Dermis blood vessel endothelial cell (primary cell): ENCODE measurements at regions not wholly inside any gene's neighbourhood (a gene's known extent, or its start where the extent isn't known, plus 50 kb on each side); places are given as distances from the start of the nearest gene placed in this dataset.
"Not testable (repeated sequence)": the region's sequence is repeated elsewhere in the genome, so short reads cannot be mapped to it uniquely, and the experiment has no call there.

ENCODE experiments used
- DNase-seq: peaks from one replicate; pipeline ENCODE4 v3.0.0; 2010

DNA sequence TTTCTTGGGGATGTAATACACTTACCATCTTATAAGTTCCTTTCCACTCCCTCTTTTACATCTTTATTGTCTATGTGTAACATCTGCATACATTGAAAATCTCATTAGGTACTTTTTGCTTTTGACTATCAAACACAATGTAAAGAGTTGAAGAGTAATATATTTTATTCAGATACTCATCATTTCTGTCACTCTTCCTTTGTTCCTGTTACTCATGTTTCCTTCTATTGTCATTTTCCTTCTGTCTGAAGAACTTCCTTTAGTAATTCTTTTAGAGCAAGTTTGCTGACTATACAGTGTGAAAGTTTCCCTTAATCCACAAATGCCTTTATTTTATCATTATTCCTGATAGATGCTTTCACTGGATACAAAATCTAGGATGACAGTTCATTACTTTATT lies 339.8 kb downstream of the SOX4 start:
- DNase-seq = peak; percentile 47

- no peak for DNase-seq
These were observed 341.6 kb downstream of the SOX4 start for GRCh38 chr6:21935142-21935541.

DNA sequence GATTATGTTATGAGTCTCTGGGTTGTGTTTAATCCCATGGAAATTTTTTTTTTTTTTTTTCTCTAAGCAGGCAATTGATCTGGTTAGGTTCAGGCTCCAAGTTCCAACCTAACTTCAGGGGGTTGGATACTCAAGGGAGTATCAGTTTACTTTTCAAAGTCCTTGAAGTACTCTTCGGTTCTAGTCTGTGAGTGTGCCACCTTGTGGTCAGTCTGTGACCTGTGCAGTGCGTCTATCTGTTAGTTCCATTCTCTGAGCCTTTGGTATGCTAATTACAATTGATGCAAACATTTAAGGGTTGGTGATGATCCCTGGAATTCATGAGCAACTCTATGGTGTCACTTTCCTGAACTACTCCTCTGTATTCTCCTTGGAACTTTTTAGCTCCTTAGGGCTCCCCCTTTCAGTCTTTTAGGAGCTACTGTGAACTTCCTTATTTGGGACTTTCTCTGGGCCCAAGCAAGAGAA lies 342.0 kb downstream of the SOX4 start:
- DNase-seq = peak; percentile 65

DNA sequence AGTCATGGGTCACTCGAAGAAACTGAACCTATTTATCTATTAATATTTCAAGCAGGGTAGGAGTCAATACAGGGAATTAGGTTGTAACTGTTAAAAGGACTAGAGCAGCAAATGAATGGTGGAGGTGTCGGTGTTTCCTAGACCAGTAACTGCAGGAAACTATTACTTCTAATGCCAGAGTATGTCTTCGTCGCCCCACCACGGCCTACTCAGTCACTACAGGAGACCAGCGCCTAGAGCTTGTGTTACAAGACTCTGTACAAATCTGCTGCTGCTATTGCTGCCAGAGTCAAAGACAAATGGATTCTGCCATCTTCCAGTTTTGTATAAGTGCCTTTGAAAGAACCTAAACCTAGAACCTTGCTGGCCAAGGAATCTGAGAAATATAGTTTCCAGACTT lies 343.9 kb downstream of the SOX4 start:
- DNase-seq = peak; percentile 44

DNA sequence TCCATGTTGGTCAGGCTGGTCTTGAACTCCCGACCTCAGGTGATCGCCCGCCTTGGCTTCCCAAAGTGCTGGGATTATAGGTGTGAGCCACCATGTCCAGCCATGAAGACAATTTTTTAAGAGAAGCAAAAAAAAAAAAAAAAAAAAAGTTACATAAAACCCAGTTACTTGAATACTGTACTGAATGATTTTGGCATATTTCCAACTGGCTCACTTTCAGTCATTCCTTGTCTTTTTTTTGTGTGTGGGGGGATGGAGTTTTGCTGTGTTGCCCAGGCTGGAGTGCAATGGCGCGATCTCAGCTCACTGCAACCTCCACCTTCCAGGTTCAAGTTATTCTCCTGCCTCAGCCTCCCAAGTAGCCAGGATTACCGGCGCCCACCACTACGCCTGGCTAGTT lies 345.5 kb downstream of the SOX4 start:
- peak; percentile 53 for DNase-seq

GRCh38 chr6:21941926-21942325 lies 348.4 kb downstream of the SOX4 start:
- no peak for DNase-seq

GRCh38 chr6:21942897-21943296 lies 349.3 kb downstream of the SOX4 start:
- DNase-seq = peak; percentile 36

- DNase-seq = no peak
These were observed 350.5 kb downstream of the PRL start for GRCh38 chr6:21946298-21946783.

DNA sequence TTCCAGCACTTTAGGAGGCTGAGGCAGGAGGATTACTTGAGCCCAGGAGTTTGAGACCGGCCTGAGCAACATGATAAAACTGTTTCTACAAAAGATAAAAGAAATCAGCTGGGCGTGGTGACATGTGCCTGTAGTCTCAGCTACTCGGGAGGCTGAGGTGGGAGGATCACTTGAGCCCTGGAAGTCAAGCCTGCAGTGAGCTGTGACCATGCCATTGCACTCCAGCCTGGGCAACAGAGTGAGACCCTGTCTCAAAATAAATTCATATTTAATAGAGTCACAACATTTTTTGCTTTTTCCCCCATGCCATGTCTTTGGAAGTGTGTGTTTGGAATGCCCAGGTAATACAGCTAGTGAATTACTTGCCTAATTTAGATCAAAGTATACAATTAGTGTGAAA lies 349.6 kb downstream of the PRL start:
- DNase-seq = not testable (repeated sequence)

DNA sequence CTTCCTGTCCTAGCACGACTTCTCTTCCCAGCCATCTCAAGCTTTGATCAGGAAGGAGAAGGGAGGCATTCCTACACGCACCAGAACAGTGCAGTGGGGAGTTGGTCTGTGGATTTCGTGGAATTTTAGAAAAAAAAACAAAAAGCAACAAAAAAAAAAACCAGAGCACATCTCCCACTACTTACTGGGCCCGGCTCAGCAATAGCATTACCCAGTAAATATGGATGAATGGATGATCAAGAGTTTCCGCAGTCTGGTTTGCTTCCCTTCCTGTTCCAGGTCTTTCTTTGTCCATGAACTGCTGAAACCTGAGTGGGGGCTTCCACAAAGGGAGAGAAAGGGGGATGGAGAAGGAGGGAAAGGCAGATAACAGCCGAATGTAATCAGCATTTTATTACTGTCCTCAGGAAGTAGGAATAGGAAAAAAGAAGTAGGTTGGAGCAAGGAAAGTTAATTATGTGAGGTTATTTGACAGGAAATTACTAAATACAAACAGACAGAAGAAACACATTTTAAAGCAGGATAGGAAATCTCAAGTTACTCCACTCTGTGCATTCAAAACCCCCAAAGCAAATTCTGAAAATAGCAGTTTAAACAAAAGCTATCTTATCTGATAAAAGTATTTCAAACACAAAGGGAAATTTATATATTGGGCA lies 349.0 kb downstream of the PRL start:
- DNase-seq = peak; percentile 68

DNA sequence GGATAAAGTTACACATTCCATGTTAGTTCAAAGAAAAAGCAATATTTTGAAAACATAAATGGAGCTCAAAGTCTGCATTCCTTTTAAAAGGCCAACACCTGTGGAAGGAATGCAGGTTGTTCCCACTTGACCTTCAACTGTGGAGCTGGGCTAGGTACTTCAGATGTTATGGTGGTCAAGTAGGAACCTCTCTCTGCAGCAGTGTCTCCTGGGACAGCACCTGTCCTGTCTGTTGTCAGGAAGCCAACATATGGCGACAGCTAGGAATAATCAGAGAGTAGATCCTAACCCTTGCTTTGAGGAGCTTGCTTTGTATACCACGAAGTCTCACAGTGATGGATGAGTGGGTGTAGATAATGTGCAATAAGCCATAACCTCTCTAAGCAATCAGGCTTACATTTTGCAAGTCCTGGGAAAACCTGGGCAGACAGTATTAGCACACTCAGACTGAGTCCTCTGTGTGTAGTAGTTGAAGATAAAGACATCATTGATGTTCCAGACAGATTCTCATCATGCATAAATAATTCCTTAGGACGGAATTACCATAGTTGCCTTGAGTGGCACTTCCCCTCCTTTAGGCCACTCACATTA lies 347.5 kb downstream of the PRL start:
- DNase-seq = no peak

DNA sequence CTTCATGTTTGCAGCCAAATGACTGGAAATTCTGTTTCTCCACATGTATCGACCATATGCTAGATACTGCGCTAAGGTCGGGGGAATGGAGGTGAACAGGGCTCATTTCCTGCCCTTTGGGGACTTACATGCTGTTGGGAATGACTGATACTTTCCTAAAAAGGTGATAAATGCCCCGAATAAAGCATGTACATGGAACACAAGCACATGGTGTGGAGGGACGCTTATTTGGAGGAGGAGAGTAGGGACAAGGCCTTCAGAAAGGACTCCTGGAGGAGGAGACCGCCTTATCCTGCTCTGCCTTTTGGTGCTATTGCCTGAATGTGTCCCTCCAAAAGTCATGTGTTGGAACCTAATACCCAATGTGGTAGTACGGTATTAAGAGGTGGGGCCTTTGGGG lies 344.5 kb downstream of the PRL start:
- DNase-seq = no peak

- peak; percentile 97 for DNase-seq
These were observed 342.7 kb downstream of the PRL start for GRCh38 chr6:21953831-21954801.

GRCh38 chr6:21955053-21955595 lies 341.7 kb downstream of the PRL start:
- DNase-seq = no peak

DNA sequence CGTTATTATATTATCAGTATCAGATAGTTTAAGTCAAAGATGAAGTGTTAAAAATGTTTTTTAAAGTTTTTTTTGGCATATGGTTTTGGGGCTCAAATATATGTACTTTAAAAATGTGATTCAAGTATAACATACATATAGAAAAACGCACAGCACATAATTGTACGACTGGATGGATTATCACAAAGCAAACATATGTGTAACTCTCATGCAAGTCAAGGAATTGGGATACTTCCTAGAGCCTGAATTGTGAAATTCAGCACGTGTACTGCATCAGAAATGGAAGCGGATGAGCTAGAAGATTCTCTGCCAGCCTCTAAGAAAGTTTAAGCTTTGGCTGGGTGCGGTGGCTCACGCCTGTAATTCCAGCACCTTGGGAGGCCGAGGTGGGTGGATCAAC lies 340.9 kb downstream of the PRL start:
- no peak for DNase-seq

GRCh38 chr6:21958428-21958827 lies 338.4 kb downstream of the PRL start:
- peak; percentile 24 for DNase-seq

GRCh38 chr6:21961226-21961625 lies 335.6 kb downstream of the PRL start:
- DNase-seq = no peak

GRCh38 chr6:21965016-21965415 lies 331.8 kb downstream of the PRL start:
- DNase-seq = no peak

DNA sequence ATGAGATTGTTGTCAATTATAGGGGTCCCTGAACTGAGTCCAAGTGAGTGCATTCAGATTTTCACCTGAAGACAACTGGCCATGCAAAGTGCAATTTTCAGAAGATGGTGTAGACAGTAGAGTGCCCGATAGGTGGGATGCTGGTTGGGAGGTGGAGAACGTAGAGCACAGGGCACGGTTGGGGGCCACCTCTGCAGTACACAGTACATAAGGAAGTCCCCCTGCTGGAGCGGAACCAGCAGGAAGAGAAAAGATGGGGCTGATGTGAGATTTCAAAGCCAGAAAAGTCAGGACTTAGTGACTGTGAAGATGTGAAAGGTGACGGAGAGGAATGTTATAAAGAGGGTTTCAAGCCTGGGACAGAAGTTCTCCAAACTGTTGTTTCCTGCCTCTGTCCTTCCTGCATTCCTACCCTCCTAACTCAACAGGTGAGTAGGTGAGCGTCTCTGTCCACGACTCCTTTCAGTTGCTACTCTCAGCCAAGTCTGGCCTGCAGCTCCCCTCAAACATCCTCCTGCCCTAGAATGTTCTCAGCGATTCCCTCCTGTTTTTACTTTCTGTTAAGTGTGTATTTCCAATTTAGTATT lies 330.8 kb downstream of the PRL start:
- DNase-seq = no peak

DNA sequence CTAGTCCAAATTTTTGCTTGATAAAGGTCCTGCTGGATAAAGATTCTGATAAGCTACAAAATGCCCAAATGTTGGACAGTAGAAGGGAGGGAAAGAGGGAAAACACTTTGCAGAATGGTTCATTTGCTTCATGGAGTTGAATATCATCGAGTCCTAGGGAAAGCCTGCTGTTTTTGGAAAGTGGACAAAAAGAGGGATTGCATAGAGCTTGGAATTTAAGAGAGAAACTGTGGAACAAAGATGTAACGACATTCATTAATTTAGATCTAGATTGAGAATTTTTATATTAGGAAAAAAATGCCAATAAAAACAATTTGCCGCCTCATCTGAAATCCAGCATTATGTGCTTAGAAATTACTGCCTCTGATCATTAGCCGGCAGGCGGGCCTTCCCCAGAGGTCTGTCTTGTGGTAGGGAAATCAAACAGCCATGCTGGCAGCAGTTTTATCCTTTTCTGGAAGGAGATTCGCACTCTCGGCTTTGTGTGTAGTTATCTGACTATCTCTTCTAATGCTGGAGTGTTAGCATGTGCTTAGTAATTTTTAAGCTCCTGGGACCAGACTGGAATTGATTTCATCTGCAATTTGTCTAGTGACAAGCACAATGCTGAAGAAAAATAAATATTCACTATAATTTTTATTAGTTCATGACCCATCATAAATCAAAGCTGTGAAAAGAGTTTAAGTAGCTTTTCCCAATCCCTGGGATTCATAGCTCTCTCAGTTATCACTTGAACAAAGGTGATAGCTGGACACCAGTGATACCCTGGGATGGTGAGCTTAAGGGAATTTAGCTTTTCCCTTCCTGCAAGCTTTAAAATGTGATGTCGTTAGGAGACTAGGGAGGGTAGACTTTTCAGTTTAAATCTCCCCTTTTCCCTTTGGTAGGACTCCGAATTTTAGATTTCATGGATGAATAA lies 329.5 kb downstream of the PRL start:
- no peak for DNase-seq

GRCh38 chr6:21968411-21968810 lies 328.4 kb downstream of the PRL start:
- no peak for DNase-seq

GRCh38 chr6:21969192-21969591 lies 327.6 kb downstream of the PRL start:
- no peak for DNase-seq
